IMR-90 (cell line): ENCODE measurements at regions not wholly inside any gene's neighbourhood (a gene's known extent, or its start where the extent isn't known, plus 50 kb on each side); places are given as distances from the start of the nearest gene placed in this dataset.

Experiments
- ATAC-seq: fragments of 200-7000 bp; cut with Tn5 transposase; 2 replicates; pipeline ENCODE4 v1.9.1; 2020; ENCODE audit warnings: low read depth, mild to moderate bottlenecking, moderate library complexity
- BruUV-seq: library from RNA; stranded (reverse); fragments of 400-500 nt; replicated peaks from 2 replicates; lab custom pipeline; 2021; lab: Mats Ljungman, UMichigan
- CTCF ChIA-PET: fragments of 300-600 bp; formaldehyde crosslinking; extraction: SDS; loops from one replicate; lab custom pipeline; 2021; ENCODE audit warnings: antibody characterized with exemption; lab: Yijun Ruan, JAX
- POLR2A ChIA-PET: fragments of 300-600 bp; sonication (Branson Sonifier 250); formaldehyde crosslinking; loops from one replicate; lab custom pipeline; 2022; ENCODE audit warnings: antibody characterized with exemption; ENCODE audit not compliant: unreplicated experiment; lab: Charles Lee
- DNase-seq: peaks from one replicate; pipeline ENCODE4 v3.0.0; 2013
- H2AFZ ChIP-seq: replicated peaks from 2 replicates; pipeline ENCODE3; 2013; ENCODE audit warnings: low read length, mild to moderate bottlenecking; ENCODE audit not compliant: poor library complexity
- H2AK5ac ChIP-seq: 2 replicates; pipeline ENCODE4 v1.6.1; 2013; ENCODE audit warnings: low read depth, low read length, inconsistent platforms
- H2AK9ac ChIP-seq: replicated peaks from 2 replicates; pipeline ENCODE3; 2013; ENCODE audit warnings: mild to moderate bottlenecking, low read depth, low read length, moderate library complexity; ENCODE audit not compliant: poor library complexity
- H2BK120ac ChIP-seq: 2 replicates; pipeline ENCODE4 v1.6.1; 2013; ENCODE audit warnings: low read depth, low read length, inconsistent platforms
- H2BK15ac ChIP-seq: 3 replicates; pipeline ENCODE4 v1.6.1; 2013; ENCODE audit warnings: low read depth, low read length, inconsistent platforms
- H2BK20ac ChIP-seq: 2 replicates; pipeline ENCODE4 v1.6.1; 2013; ENCODE audit warnings: low read depth, mild to moderate bottlenecking, inconsistent platforms, low read length, moderate library complexity
- H2BK5ac ChIP-seq: 2 replicates; pipeline ENCODE4 v1.6.1; 2013; ENCODE audit warnings: mild to moderate bottlenecking, low read depth, low read length, inconsistent platforms; ENCODE audit not compliant: poor library complexity, severe bottlenecking
- H3K14ac ChIP-seq: replicated peaks from 2 replicates; pipeline ENCODE4 v1.6.1; 2013; ENCODE audit warnings: low read depth, low read length, inconsistent platforms
- H3K18ac ChIP-seq: 2 replicates; pipeline ENCODE4 v1.6.1; 2013; ENCODE audit warnings: low read depth, low read length, control low read depth
- H3K23ac ChIP-seq: 2 replicates; pipeline ENCODE4 v1.6.1; 2013; ENCODE audit warnings: low read depth, low read length, inconsistent platforms
- H3K27ac ChIP-seq: 2 replicates; pipeline ENCODE4 v1.5.1; 2013; ENCODE audit warnings: mild to moderate bottlenecking, control low read depth, low read length; ENCODE audit not compliant: insufficient read depth
- H3K27me3 ChIP-seq: 2 replicates; pipeline ENCODE4 v1.6.1; 2013; ENCODE audit warnings: low read length; ENCODE audit not compliant: control insufficient read depth, insufficient read depth
- H3K36me3 ChIP-seq: 2 replicates; pipeline ENCODE4 v1.6.1; 2013; ENCODE audit warnings: low read length, mixed read lengths; ENCODE audit not compliant: control insufficient read depth, insufficient read depth
- H3K4ac ChIP-seq: 2 replicates; pipeline ENCODE4 v1.6.1; 2013; ENCODE audit warnings: low read depth, low read length, inconsistent platforms
- H3K4me1 ChIP-seq: 2 replicates; pipeline ENCODE4 v1.6.1; 2013; ENCODE audit warnings: low read length, mixed read lengths; ENCODE audit not compliant: control insufficient read depth, insufficient read depth
- H3K4me2 ChIP-seq: 2 replicates; pipeline ENCODE4 v1.6.1; 2013; ENCODE audit warnings: low read depth, mild to moderate bottlenecking, control low read depth, low read length, moderate library complexity
- H3K4me3 ChIP-seq: 2 replicates; pipeline ENCODE4 v1.5.1; 2013; ENCODE audit warnings: low read depth, mild to moderate bottlenecking, control low read depth, low read length, moderate library complexity; ENCODE audit not compliant: insufficient read depth
- H3K56ac ChIP-seq: 2 replicates; pipeline ENCODE4 v1.6.1; 2013; ENCODE audit warnings: low read length, inconsistent platforms; ENCODE audit not compliant: insufficient read depth; ENCODE audit errors: extremely low read depth
- H3K79me1 ChIP-seq, 2 experiments: 2 replicates each; pipeline ENCODE4 v1.6.1; 2013; ENCODE audit warnings: low read length in 2 of 2, inconsistent platforms in 1 of 2, low read depth in 1 of 2
- H3K9ac ChIP-seq: 2 replicates; pipeline ENCODE4 v1.6.1; 2013; ENCODE audit warnings: low read depth, low read length, control low read depth
- H3K9me1 ChIP-seq: 2 replicates; pipeline ENCODE4 v1.6.1; 2013; ENCODE audit warnings: low read length, inconsistent platforms; ENCODE audit not compliant: insufficient read depth
- H3K9me3 ChIP-seq: 2 replicates; pipeline ENCODE4 v1.6.1; 2013; ENCODE audit warnings: low read length; ENCODE audit not compliant: control insufficient read depth, insufficient read depth
- H4K20me1 ChIP-seq: 2 replicates; pipeline ENCODE4 v1.6.1; 2013; ENCODE audit warnings: low read length, inconsistent platforms; ENCODE audit not compliant: insufficient read depth
- H4K5ac ChIP-seq: 2 replicates; pipeline ENCODE4 v1.6.1; 2013; ENCODE audit warnings: mild to moderate bottlenecking, low read depth, low read length, control low read depth
- H4K8ac ChIP-seq, 2 experiments: 2 replicates each; pipeline ENCODE4 v1.6.1; 2013; ENCODE audit warnings: low read depth in 2 of 2, low read length in 2 of 2, control low read depth in 1 of 2, inconsistent platforms in 1 of 2
- H4K91ac ChIP-seq: 2 replicates; pipeline ENCODE4 v1.6.1; 2013; ENCODE audit warnings: low read depth, low read length, inconsistent platforms; ENCODE audit not compliant: insufficient read depth
- BHLHE40 ChIP-seq: fragments of 150-350 bp; IDR thresholded peaks from 2 replicates; pipeline ENCODE4 v1.6.1; 2016; ENCODE audit warnings: mild to moderate bottlenecking, low read depth, low read length
- CHD1 ChIP-seq: IDR thresholded peaks from 2 replicates; pipeline ENCODE4 v1.6.1; 2012; ENCODE audit warnings: low read depth, low read length, improper control_type of control experiment
- POLR2A ChIP-seq: IDR thresholded peaks from 2 replicates; pipeline ENCODE4 v1.6.1; 2012; ENCODE audit warnings: mild to moderate bottlenecking, low read depth, low read length
- RCOR1 ChIP-seq: IDR thresholded peaks from 2 replicates; pipeline ENCODE4 v1.6.1; 2012; ENCODE audit warnings: mild to moderate bottlenecking, low read length, improper control_type of control experiment; ENCODE audit not compliant: insufficient replicate concordance
- USF2 ChIP-seq: fragments of 150-350 bp; IDR thresholded peaks from 2 replicates; pipeline ENCODE4 v1.6.1; 2017; ENCODE audit warnings: mild to moderate bottlenecking, antibody characterized with exemption, low read length, low read depth
- WGBS, 2 experiments: methylation state at CpG; one replicate each; pipeline versions ENCODE4 v1.1.5 to v1.1.7; 2013; ENCODE audit warnings: missing lambda C conversion rate in 2 of 2; ENCODE audit not compliant: insufficient read length in 1 of 2; ENCODE audit errors: extremely low coverage in 2 of 2; 5-methylcytosine and 5-hydroxymethylcytosine counted together
- dilution Hi-C: fragments of 300-500 bp; cut with HindIII; formaldehyde crosslinking; loops from one replicate; pipeline ENCODE4 v1.14.3; 2018; ENCODE audit warnings: low sequenced_read_pairs; ENCODE audit not compliant: unreplicated experiment
- in situ Hi-C: fragments of 300-500 bp; cut with MboI; formaldehyde crosslinking; loops from 3 replicates; pipeline ENCODE4 v1.14.3; 2019; ENCODE audit warnings: low sequenced_read_pairs, inconsistent platforms, mixed read lengths
- intact Hi-C: fragments of 100-400 bp; cut with micrococcal nuclease; formaldehyde crosslinking; loops from 2 replicates; pipeline ENCODE4 v1.10.0; 2022

GRCh38 chr12:28777603-28778365 lies 371.3 kb upstream of the FAR2 start:
- TF ChIP-seq CHD1: no peak
- TF ChIP-seq USF2: no peak
- TF ChIP-seq BHLHE40: no peak
- TF ChIP-seq POLR2A: no peak
- TF ChIP-seq RCOR1: no peak
- dilution Hi-C loops (no loop called here), in situ Hi-C loops (no loop called here), intact Hi-C loops (no loop called here)
- no peak overlapping the region for H3K4me2 ChIP-seq
- H3K27me3 ChIP-seq: no peaks in the 10 kb centered on the region
- ChIA-PET CTCF (no interaction called here), POLR2A (interaction anchor here (0.6 kb wide), 1 partner anchor 286 kb away, joined by 5 read pairs; no protein-coding TSS in a partner anchor)
- H3K9me3 ChIP-seq: no peaks in the 10 kb centered on the region
- no peak overlapping the region for H2AK9ac ChIP-seq
- H3K56ac ChIP-seq: no peak overlapping the region
- no peak overlapping the region for H3K4me3 ChIP-seq
- no peak overlapping the region for H2AFZ ChIP-seq
- ATAC-seq: no peak
- 80% methylated on average over 1 of the region's 8 CpGs; no CpG with 5 or more reads in 1 of the 2 experiments for WGBS, 2 experiments
- DNase-seq: no peak
- no peaks in the 10 kb centered on the region for H3K4me1 ChIP-seq
- no peak overlapping the region for H2BK120ac ChIP-seq
- no peak overlapping the region for H4K5ac ChIP-seq
- H3K9ac ChIP-seq: no peak overlapping the region
- H3K36me3 ChIP-seq: no peaks in the 10 kb centered on the region
- no peak overlapping the region for H2BK5ac ChIP-seq
- no peak overlapping the region for H2BK15ac ChIP-seq
- no peak overlapping the region for H3K27ac ChIP-seq
- H4K91ac ChIP-seq: no peak overlapping the region
- no peak overlapping the region for H3K23ac ChIP-seq
- no peak overlapping the region for H2BK20ac ChIP-seq
- no peak overlapping the region for H3K14ac ChIP-seq
- no peak overlapping the region for H2AK5ac ChIP-seq
- H4K8ac ChIP-seq: no peak overlapping the region
- no peaks in the 10 kb centered on the region for H4K20me1 ChIP-seq
- H3K79me1 ChIP-seq: no peaks in the 10 kb centered on the region
- no peaks in the 10 kb centered on the region for H3K9me1 ChIP-seq
- no peak overlapping the region for H3K18ac ChIP-seq
- BruUV-seq: no TSS peak
- H3K4ac ChIP-seq: no peak overlapping the region
